ENCODE measurements at regions not wholly inside any gene's neighbourhood (a gene's known extent, or its start where the extent isn't known, plus 50 kb on each side); places are given as distances from the start of the nearest gene placed in this dataset.

GRCh38 chrX:16063921-16064320, 59.4 kb upstream of the GRPR start:
- Histone ChIP-seq H4K8ac (ENCODE audit: low read depth in 2 of 2, low read length in 2 of 2) (no peak overlapping the region), H3K36me3 (ENCODE audit: control insufficient read depth, insufficient read depth, low read length) (no peaks in the 10 kb centered on the region), H3K14ac (replicated peaks; ENCODE audit: low read depth, low read length) (no peak overlapping the region), H2BK15ac (ENCODE audit: low read depth, low read length) (no peak overlapping the region), H3K4me2 (ENCODE audit: low read depth, low read length) (no peak overlapping the region), H3K4ac (ENCODE audit: low read depth, low read length) (no peak overlapping the region), H3K9me3 (ENCODE audit: control insufficient read depth, insufficient read depth, low read length) (no peaks in the 10 kb centered on the region), H3K4me3 (ENCODE audit: insufficient read depth, low read depth, low read length) (no peak overlapping the region), H4K5ac (ENCODE audit: low read depth, low read length) (no peak overlapping the region), H2AFZ (replicated peaks; ENCODE audit: low read length, poor library complexity) (no peak overlapping the region), H3K79me1 (ENCODE audit: low read depth in 1 of 2, low read length in 2 of 2) (no peaks in the 10 kb centered on the region), H3K18ac (ENCODE audit: low read depth, low read length) (no peak overlapping the region), H4K20me1 (ENCODE audit: insufficient read depth, low read length) (no peaks in the 10 kb centered on the region), H2BK20ac (ENCODE audit: low read depth, low read length) (no peak overlapping the region), H3K27me3 (ENCODE audit: control insufficient read depth, insufficient read depth, low read length) (no peaks in the 10 kb centered on the region), H2BK5ac (ENCODE audit: low read depth, low read length, poor library complexity, severe bottlenecking) (no peak overlapping the region), H4K91ac (ENCODE audit: insufficient read depth, low read depth, low read length) (no peak overlapping the region), H3K9ac (ENCODE audit: low read depth, low read length) (no peak overlapping the region), H3K4me1 (ENCODE audit: control insufficient read depth, insufficient read depth, low read length) (no peaks in the 10 kb centered on the region), H3K27ac (ENCODE audit: insufficient read depth, low read length) (no peak overlapping the region), H2AK9ac (replicated peaks; ENCODE audit: low read depth, low read length, poor library complexity) (no peak overlapping the region), H3K9me1 (ENCODE audit: insufficient read depth, low read length) (no peaks in the 10 kb centered on the region), H2AK5ac (ENCODE audit: low read depth, low read length) (no peak overlapping the region), H3K23ac (ENCODE audit: low read depth, low read length) (no peak overlapping the region), H3K56ac (ENCODE audit: extremely low read depth, insufficient read depth, low read length) (no peak overlapping the region), H2BK120ac (ENCODE audit: low read depth, low read length) (no peak overlapping the region)
- POLR2A ChIA-PET (ENCODE audit: unreplicated experiment) = no interaction called here
- dilution Hi-C loops (cut with HindIII; ENCODE audit: low sequenced_read_pairs, unreplicated experiment) (no loop called here), intact Hi-C loops (cut with micrococcal nuclease) (no loop called here), in situ Hi-C loops (cut with MboI; ENCODE audit: low sequenced_read_pairs) (no loop called here)
- no peak for DNase-seq
- WGBS, 2 experiments (ENCODE audit: extremely low coverage in 2 of 2, insufficient read length in 1 of 2) = no CpG with 5 or more reads among the region's 1 CpG
- CTCF ChIA-PET = no interaction called here
- BruUV-seq (replicated peaks) = no TSS peak
- ATAC-seq (ENCODE audit: low read depth) = no peak
- no peak for TF ChIP-seq FOS (IDR thresholded peaks at IDR 0.05; ENCODE audit: low read depth, low read length)
- TF ChIP-seq RFX5 (IDR thresholded peaks at IDR 0.05; ENCODE audit: low read depth, low read length) = no peak
- no peak for TF ChIP-seq ELK1 (IDR thresholded peaks at IDR 0.05; ENCODE audit: borderline replicate concordance, low read depth, low read length)
- no peak for TF ChIP-seq RAD21 (IDR thresholded peaks at IDR 0.05; ENCODE audit: low read length)
- no peak for TF ChIP-seq BHLHE40 (IDR thresholded peaks at IDR 0.05; ENCODE audit: low read depth, low read length)
- TF ChIP-seq SMC3 (IDR thresholded peaks at IDR 0.05; ENCODE audit: low read depth, low read length) = no peak
- no peak for TF ChIP-seq NFE2L2 (IDR thresholded peaks at IDR 0.05; ENCODE audit: low read depth, low read length)
- no peak for TF ChIP-seq CTCF (conservative IDR thresholded peaks at IDR 0.05; ENCODE audit: low read depth, low read length)
- TF ChIP-seq USF2 (IDR thresholded peaks at IDR 0.05; ENCODE audit: low read depth, low read length) = no peak
- TF ChIP-seq POLR2A (IDR thresholded peaks at IDR 0.05; ENCODE audit: low read depth, low read length) = no peak
- no peak for TF ChIP-seq CEBPB (IDR thresholded peaks at IDR 0.05; ENCODE audit: low read depth, low read length)
- TF ChIP-seq RCOR1 (IDR thresholded peaks at IDR 0.05; ENCODE audit: insufficient replicate concordance, low read length) = no peak
- TF ChIP-seq MAFK (IDR thresholded peaks at IDR 0.05; ENCODE audit: low read depth, low read length) = no peak
